Motor neuron (in vitro differentiated cells): ENCODE measurements at regions not wholly inside any gene's neighbourhood (a gene's known extent, or its start where the extent isn't known, plus 50 kb on each side); places are given as distances from the start of the nearest gene placed in this dataset.

Source experiments
- ATAC-seq, 8 experiments: fragments of 200-7000 bp; cut with Tn5 transposase; replicated peaks in 6 of 8; 2 replicates each; pipeline ENCODE4 v1.8.0; 2021; ENCODE audit warnings: mild to moderate bottlenecking in 8 of 8, moderate library complexity in 8 of 8
- H3K27ac ChIP-seq, 2 donors: fragments of 250-450 bp; sonication (Bioruptor Pico); 2 replicates each; pipeline ENCODE4 v1.9.0; 2021; ENCODE audit warnings: antibody characterized with exemption in 2 of 2, mild to moderate bottlenecking in 2 of 2, moderate library complexity in 1 of 2
- H3K4me1 ChIP-seq, 2 donors: fragments of 250-450 bp; sonication (Bioruptor Pico); replicated peaks in 1 of 2; 2 replicates each; pipeline ENCODE4 v1.6.1; 2021; ENCODE audit warnings: antibody characterized with exemption in 2 of 2, mild to moderate bottlenecking in 2 of 2, moderate library complexity in 1 of 2
- H3K4me3 ChIP-seq, 5 donors: fragments of 250-450 bp; sonication (Bioruptor Pico); 2 replicates each; pipeline ENCODE4 v1.9.0; 2021; ENCODE audit warnings: antibody characterized with exemption in 5 of 5, mild to moderate bottlenecking in 5 of 5, moderate library complexity in 4 of 5
- WGBS, 10 experiments: fragments of 450-650 bp; shearing (Covaris generic); methylation state at CpG; one replicate each; pipeline ENCODE4 v1.0.0; 2022; 5-methylcytosine and 5-hydroxymethylcytosine counted together
- in situ Hi-C, 9 experiments: fragments of 400-800 bp; cut with MboI; loops; one replicate each; pipeline ENCODE4 v1.15.0; 2021; ENCODE audit warnings: low sequenced_read_pairs in 9 of 9, low pct_unique_long_range_greater_than_20kb in 2 of 9; ENCODE audit not compliant: unreplicated experiment in 9 of 9

DNA sequence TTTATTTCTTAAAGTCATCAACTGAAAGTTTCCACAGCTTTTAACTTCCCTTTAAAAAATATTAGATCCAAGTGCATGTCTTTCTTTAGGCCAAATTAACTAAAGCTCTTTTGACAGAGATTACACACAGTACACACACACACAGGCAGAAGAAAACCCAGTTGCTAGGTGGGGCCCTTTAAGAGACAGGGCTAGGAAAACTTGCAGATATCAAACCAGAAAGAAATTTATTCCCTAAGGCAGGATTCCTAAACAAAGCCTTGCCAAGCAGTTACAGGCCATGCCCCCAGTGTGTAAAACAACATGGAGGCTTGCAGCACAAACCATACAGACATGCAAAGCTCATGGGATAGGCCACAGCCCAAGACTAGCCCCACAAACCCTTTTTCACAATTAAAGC is 123.4 kb downstream of the FSCB start:
- in situ Hi-C loops, result no loop called here
- peak in 2 of 8 experiments; percentile 26 to 42 for ATAC-seq
- H3K4me3 ChIP-seq, result no peak overlapping the region
- no peaks in the 10 kb centered on the region for H3K4me1 ChIP-seq
- no peak overlapping the region for H3K27ac ChIP-seq

- Histone ChIP-seq H3K27ac (no peak overlapping the region), H3K4me1 (no peaks in the 10 kb centered on the region), H3K4me3 (no peak overlapping the region)
- peak in 1 of 8 experiments; percentile 62 for ATAC-seq
- WGBS, 10 experiments, result 17 to 97% (median 78%) methylated on average over 2 to 5 of the region's 5 CpGs; no CpG with 5 or more reads in 1 of the 10 experiments
- in situ Hi-C loops, result no loop called here
Observed at GRCh38 chr14:44379292-44379977, 127.6 kb downstream of the FSCB start.

GRCh38 chr14:44374906-44375305 is 132.2 kb downstream of the FSCB start:
- in situ Hi-C loops, result no loop called here
- ATAC-seq, result no peak
- Histone ChIP-seq H3K4me3 (no peak overlapping the region), H3K27ac (no peak overlapping the region), H3K4me1 (no peaks in the 10 kb centered on the region)
- 17 to 85% (median 60%) methylated on average over 1 of the region's 1 CpG; no CpG with 5 or more reads in 3 of the 10 experiments for WGBS, 10 experiments

GRCh38 chr14:44372807-44373489 is 134.1 kb downstream of the FSCB start:
- in situ Hi-C loops, result no loop called here
- Histone ChIP-seq H3K27ac (no peak overlapping the region), H3K4me3 (no peak overlapping the region), H3K4me1 (no peaks in the 10 kb centered on the region)
- WGBS, 10 experiments, result 20 to 100% (median 100%) methylated on average over 1 of the region's 1 CpG; no CpG with 5 or more reads in 4 of the 10 experiments
- no peak for ATAC-seq

- in situ Hi-C loops, result no loop called here
- ATAC-seq, result no peak
Observed at GRCh38 chr14:44372231-44372630, 134.9 kb downstream of the FSCB start.

DNA sequence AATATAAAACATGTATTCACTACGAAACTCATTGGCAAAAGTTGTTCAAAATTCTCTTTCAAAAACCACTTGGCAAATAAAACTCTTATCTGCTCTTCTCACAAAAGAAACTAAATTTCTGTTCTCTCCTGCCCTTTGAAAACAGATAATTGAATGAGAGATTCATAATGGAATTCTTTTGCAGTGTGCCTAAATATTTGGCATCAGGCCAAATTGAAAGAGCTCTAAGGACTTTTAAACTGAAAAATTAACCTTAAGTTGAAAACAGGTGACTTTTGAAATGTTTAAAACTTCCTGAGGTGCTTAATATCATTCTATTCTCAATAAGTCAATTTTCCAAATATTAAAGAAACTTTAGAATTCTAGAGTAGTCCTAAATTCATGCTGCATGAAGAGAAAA is 136.4 kb downstream of the FSCB start:
- Histone ChIP-seq H3K4me3 (no peak overlapping the region), H3K27ac (no peak overlapping the region), H3K4me1 (no peaks in the 10 kb centered on the region)
- 0 to 100% (median 44%) methylated on average over 1 of the region's 1 CpG; no CpG with 5 or more reads in 2 of the 10 experiments for WGBS, 10 experiments
- no peak for ATAC-seq
- in situ Hi-C loops, result no loop called here

More at GRCh38 chr14:44372231-44372630, 134.9 kb downstream of the FSCB start:
- H3K4me1 ChIP-seq, result no peaks in the 10 kb centered on the region
- no peak overlapping the region for H3K4me3 ChIP-seq
- no peak overlapping the region for H3K27ac ChIP-seq

DNA sequence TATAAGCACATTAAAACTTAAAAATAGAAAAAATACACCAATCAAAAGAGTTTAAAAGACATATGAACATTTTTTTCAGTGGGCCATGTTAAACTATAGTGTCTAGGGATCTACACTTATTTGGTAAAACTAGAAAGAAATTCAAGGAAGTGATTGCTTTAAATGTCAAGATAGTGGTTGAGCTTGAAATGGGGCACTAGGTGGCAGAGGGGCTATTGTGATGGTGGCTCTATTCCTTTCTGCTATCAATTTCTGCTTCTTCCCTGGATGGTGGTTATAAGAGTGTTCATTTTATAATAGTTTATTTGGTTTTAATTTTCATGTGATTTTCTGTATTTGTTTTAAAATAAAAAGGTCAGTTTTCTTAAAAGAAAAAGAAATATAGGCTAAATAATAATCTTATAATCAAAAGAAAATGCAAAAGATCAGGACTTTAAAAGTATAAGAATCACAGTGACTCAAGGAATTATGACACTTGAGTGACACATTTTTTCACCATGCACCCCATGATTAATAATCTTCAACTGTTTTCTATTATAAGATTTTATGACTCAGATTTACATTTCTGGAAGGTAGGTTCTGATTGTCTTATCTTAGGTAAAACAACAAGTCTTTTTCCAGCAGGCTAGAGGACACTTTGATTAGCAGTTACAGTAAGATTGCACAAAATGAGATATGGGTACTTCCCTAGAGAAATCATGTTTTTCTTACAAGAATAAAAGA is 137.5 kb downstream of the FSCB start:
- H3K27ac ChIP-seq, result no peak overlapping the region
- H3K4me1 ChIP-seq, result no peaks in the 10 kb centered on the region
- in situ Hi-C loops, result no loop called here
- ATAC-seq, result no peak
- H3K4me3 ChIP-seq, result no peak overlapping the region

GRCh38 chr14:44361083-44361482 is 146.0 kb downstream of the FSCB start:
- Histone ChIP-seq H3K27ac (no peak overlapping the region), H3K4me3 (no peak overlapping the region), H3K4me1 (no peaks in the 10 kb centered on the region)
- WGBS, 10 experiments, result 20 to 86% (median 80%) methylated on average over 1 to 2 of the region's 2 CpGs; no CpG with 5 or more reads in 5 of the 10 experiments
- in situ Hi-C loops, result no loop called here
- no peak for ATAC-seq

- in situ Hi-C loops, result no loop called here
- Histone ChIP-seq H3K4me3 (no peak overlapping the region), H3K27ac (no peak overlapping the region), H3K4me1 (no peaks in the 10 kb centered on the region)
- WGBS, 10 experiments, result 0 to 100% (median 93%) methylated on average over 1 to 3 of the region's 3 CpGs; no CpG with 5 or more reads in 2 of the 10 experiments
- no peak for ATAC-seq
Observed at GRCh38 chr14:44353805-44354204, 153.3 kb downstream of the FSCB start.

GRCh38 chr14:44352201-44352600 is 154.9 kb downstream of the FSCB start:
- 0 to 100% (median 85%) methylated on average over 1 of the region's 1 CpG for WGBS, 10 experiments
- Histone ChIP-seq H3K4me3 (no peak overlapping the region), H3K4me1 (no peaks in the 10 kb centered on the region), H3K27ac (no peak overlapping the region)
- in situ Hi-C loops, result no loop called here
- ATAC-seq, result no peak

DNA sequence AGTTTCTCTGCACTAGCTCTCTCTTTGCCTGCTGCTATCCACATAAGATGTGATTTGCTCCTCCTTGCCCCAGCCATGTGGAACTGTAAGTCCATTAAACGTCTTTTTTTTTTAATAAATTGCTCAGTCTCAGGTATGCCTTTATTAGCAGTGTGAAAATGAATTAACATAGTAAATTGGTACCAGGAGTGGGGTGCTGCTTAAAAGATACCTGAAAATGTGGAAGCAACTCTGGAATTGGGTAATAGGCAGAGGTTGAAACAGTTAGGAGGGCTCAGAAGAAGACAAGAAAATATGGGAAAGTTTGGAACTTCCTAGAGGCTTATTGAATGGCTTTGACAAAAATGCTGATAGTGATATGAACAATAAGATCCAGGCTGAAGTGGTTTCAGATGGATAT is 159.8 kb downstream of the FSCB start:
- no peak overlapping the region for H3K4me3 ChIP-seq
- in situ Hi-C loops, result no loop called here
- 0 to 45% (median 14%) methylated on average over 1 of the region's 1 CpG; no CpG with 5 or more reads in 3 of the 10 experiments for WGBS, 10 experiments
- H3K4me1 ChIP-seq, result no peaks in the 10 kb centered on the region
- no peak overlapping the region for H3K27ac ChIP-seq
- ATAC-seq, result no peak

DNA sequence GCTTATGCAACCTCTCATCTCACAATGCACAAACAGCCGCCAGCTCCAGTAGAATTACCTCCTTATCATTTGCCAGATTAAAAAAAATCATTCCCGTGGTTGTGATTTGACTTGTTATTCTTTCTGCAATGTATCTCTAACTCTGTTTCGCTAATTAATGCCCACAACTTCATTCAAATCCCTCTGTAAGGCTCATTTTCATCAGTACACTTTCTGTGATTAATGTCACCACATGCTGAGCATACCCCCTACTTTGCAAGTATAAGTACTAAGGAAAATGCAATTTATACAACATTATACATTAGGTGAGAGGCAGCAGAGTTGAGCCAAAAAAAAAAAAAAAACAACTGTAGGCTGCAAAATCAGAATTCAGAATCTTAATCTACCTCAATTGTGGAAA is 166.0 kb downstream of the FSCB start:
- peak in 5 of 8 experiments; percentile 7 to 50 (median 32) for ATAC-seq
- in situ Hi-C loops, result no loop called here
- 19 to 84% (median 39%) methylated on average over 2 to 3 of the region's 3 CpGs; no CpG with 5 or more reads in 2 of the 10 experiments for WGBS, 10 experiments
- H3K27ac ChIP-seq, result no peak overlapping the region
- H3K4me3 ChIP-seq, result no peak overlapping the region
- H3K4me1 ChIP-seq, result peaks cover 12 to 34% of the 10 kb centered on the region in 2 donors

GRCh38 chr14:44339862-44340261 is 167.2 kb downstream of the FSCB start:
- peak in 3 of 8 experiments; percentile 19 to 22 (median 21) for ATAC-seq
- peaks cover 12 to 43% of the 10 kb centered on the region in 2 donors for H3K4me1 ChIP-seq
- in situ Hi-C loops, result no loop called here
- H3K27ac ChIP-seq, result no peak overlapping the region
- no peak overlapping the region for H3K4me3 ChIP-seq
- WGBS, 10 experiments, result 42 to 100% (median 85%) methylated on average over 1 of the region's 1 CpG; no CpG with 5 or more reads in 1 of the 10 experiments
